ENCODE measurements at regions not wholly inside any gene's neighbourhood (a gene's known extent, or its start where the extent isn't known, plus 50 kb on each side); places are given as distances from the start of the nearest gene placed in this dataset.

- Mint-ChIP-seq H3K9me3 (peaks cover 50% of the 10 kb centered on the region), H3K4me3 (no peak overlapping the region), H3K27ac (no peak overlapping the region), H3K36me3 (ENCODE audit: low read depth) (no peaks in the 10 kb centered on the region), H3K4me1 (no peaks in the 10 kb centered on the region), H3K27me3 (peaks cover 11% of the 10 kb centered on the region)
- DNase-seq (no peak), ATAC-seq (no peak)
Measured at GRCh38 chr3:13708871-13709595, 160.1 kb downstream of the FBLN2 start.

DNA sequence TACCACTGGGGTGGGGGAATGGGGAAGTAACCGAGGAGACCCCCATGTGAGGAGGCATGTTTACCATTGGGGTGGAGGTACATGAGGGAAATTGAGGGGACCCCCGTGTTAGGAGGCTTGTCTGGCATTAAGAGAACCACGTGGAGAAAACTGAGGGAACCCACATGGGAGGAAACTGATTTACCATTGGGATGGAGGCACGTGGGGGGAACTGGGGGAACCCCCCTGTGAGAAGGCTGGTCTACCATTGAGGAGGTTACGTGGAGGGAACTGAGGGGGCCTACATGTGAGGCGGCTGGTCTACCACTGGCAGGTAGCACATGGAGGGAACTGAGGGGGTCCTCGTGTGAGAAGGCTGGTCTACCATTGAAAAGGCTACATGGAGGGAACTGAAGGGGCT is 159.4 kb downstream of the FBLN2 start:
- peaks cover 11% of the 10 kb centered on the region for H3K27me3 Mint-ChIP-seq
- no peaks in the 10 kb centered on the region for H3K36me3 Mint-ChIP-seq (ENCODE audit: low read depth)
- DNase-seq (no peak), ATAC-seq (no peak)
- H3K4me1 Mint-ChIP-seq: no peaks in the 10 kb centered on the region
- no peak overlapping the region for H3K27ac Mint-ChIP-seq
- no peak overlapping the region for H3K4me3 Mint-ChIP-seq
- peaks cover 43% of the 10 kb centered on the region for H3K9me3 Mint-ChIP-seq

DNA sequence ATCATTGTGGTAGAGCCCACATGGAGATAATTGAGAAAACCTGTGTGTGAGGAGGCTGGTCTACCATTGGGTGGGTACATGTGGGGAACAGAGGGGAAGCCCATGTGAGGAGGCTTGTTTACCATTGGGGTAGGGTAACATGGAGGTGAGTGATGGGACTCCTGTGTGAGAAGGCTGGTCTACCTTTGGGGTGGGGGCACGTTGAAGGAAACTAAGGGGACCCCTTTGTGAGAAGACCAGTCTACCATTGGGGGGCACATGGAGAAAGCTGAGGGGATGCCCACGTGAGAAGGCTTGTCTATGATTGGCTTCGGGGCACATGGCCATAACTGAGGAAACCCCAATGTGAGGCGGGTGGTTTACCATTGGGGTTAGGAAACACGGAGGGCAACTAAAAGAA is 158.5 kb downstream of the FBLN2 start:
- Mint-ChIP-seq H3K36me3 (ENCODE audit: low read depth) (no peaks in the 10 kb centered on the region), H3K27ac (no peak overlapping the region), H3K4me1 (no peaks in the 10 kb centered on the region), H3K9me3 (peaks cover 38% of the 10 kb centered on the region), H3K4me3 (no peak overlapping the region), H3K27me3 (peaks cover 13% of the 10 kb centered on the region)
- DNase-seq (no peak), ATAC-seq (no peak)

DNA sequence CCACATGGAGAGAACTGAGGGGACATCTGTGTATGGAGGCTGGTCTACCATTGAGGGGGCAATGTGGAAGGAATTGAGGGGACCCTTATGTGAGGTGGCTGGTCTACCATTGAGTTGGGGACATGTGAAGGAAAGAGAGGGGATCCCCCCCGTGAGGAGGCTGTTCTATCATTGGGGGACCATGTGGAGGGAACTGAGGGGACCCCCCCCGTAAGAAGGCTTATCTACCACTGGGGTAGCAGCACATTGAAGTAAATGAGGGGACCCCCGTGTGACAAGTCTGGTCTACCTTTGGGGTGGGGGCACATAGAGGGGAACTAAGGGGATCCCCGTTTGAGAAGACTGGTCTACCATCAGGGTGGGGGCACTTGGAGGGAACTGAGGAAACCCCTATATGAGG is 158.0 kb downstream of the FBLN2 start:
- no peak overlapping the region for H3K4me3 Mint-ChIP-seq
- H3K36me3 Mint-ChIP-seq (ENCODE audit: low read depth): no peaks in the 10 kb centered on the region
- no peak for ATAC-seq
- no peak for DNase-seq
- peaks cover 9% of the 10 kb centered on the region for H3K27me3 Mint-ChIP-seq
- no peak overlapping the region for H3K27ac Mint-ChIP-seq
- no peaks in the 10 kb centered on the region for H3K4me1 Mint-ChIP-seq
- H3K9me3 Mint-ChIP-seq: peaks cover 34% of the 10 kb centered on the region

GRCh38 chr3:13706451-13706850 is 157.5 kb downstream of the FBLN2 start:
- no peak for ATAC-seq
- no peak for DNase-seq
- Mint-ChIP-seq H3K36me3 (ENCODE audit: low read depth) (no peaks in the 10 kb centered on the region), H3K9me3 (peaks cover 29% of the 10 kb centered on the region), H3K27me3 (peaks cover 8% of the 10 kb centered on the region), H3K27ac (no peak overlapping the region), H3K4me3 (no peak overlapping the region), H3K4me1 (no peaks in the 10 kb centered on the region)

DNA sequence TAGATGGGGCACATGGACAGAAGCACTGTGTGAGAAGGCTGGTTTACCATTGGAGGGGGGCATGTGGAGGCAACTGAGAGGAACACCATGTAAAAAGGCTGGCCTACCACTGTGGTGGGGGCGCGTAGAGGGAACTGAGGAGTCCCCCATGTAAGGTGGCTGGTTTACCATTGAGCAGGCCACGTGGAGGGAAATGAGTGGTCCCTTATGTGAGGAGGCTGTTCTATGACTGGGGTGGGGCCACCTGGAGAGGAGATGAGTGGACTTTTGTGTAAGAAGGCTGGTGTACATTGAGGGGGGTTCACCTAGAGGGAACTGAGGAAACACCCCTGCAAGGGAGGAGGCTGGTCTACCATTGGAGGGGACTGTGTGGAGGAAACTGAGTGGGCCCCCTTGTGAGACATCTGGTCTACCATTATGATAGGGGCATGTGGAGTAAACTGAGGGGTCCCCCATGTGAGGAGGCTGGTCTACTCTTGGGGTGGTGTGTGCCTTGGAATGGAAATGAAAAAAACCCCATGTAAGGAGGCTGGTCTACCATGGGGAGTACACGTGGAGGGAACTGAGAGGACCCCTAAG is 156.9 kb downstream of the FBLN2 start:
- no peak overlapping the region for H3K27ac Mint-ChIP-seq
- peaks cover 8% of the 10 kb centered on the region for H3K27me3 Mint-ChIP-seq
- H3K36me3 Mint-ChIP-seq (ENCODE audit: low read depth): no peaks in the 10 kb centered on the region
- no peak overlapping the region for H3K4me3 Mint-ChIP-seq
- H3K4me1 Mint-ChIP-seq: no peaks in the 10 kb centered on the region
- peaks cover 29% of the 10 kb centered on the region for H3K9me3 Mint-ChIP-seq
- ATAC-seq (no peak), DNase-seq (no peak)

GRCh38 chr3:13705051-13705450 is 156.1 kb downstream of the FBLN2 start:
- DNase-seq (no peak), ATAC-seq (no peak)
- no peaks in the 10 kb centered on the region for H3K36me3 Mint-ChIP-seq (ENCODE audit: low read depth)
- peaks cover 8% of the 10 kb centered on the region for H3K27me3 Mint-ChIP-seq
- H3K27ac Mint-ChIP-seq: no peak overlapping the region
- H3K4me1 Mint-ChIP-seq: no peaks in the 10 kb centered on the region
- H3K9me3 Mint-ChIP-seq: peaks cover 29% of the 10 kb centered on the region
- no peak overlapping the region for H3K4me3 Mint-ChIP-seq

DNA sequence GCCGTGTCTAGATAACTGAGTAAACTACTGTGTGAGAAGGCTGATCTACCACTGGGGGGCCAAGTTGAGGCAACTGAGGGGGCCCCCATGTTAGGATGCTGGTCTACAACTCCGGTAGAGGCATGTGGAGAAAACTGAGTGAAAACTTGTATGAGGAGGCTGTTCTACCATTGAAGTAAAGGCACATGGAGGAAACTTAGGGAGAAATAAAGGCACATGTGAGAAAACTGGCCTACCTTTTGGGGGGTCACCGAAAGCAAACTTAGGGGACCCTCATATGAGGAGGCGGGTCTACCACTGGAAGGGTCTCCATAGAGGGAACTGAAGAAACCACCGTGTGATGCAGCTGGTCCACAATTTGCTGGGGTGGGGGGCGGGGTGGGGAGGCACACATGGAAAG is 155.2 kb downstream of the FBLN2 start:
- H3K36me3 Mint-ChIP-seq (ENCODE audit: low read depth): no peaks in the 10 kb centered on the region
- no peak overlapping the region for H3K4me3 Mint-ChIP-seq
- no peaks in the 10 kb centered on the region for H3K4me1 Mint-ChIP-seq
- DNase-seq (no peak), ATAC-seq (no peak)
- peaks cover 26% of the 10 kb centered on the region for H3K9me3 Mint-ChIP-seq
- H3K27ac Mint-ChIP-seq: no peak overlapping the region
- H3K27me3 Mint-ChIP-seq: peaks cover 8% of the 10 kb centered on the region

DNA sequence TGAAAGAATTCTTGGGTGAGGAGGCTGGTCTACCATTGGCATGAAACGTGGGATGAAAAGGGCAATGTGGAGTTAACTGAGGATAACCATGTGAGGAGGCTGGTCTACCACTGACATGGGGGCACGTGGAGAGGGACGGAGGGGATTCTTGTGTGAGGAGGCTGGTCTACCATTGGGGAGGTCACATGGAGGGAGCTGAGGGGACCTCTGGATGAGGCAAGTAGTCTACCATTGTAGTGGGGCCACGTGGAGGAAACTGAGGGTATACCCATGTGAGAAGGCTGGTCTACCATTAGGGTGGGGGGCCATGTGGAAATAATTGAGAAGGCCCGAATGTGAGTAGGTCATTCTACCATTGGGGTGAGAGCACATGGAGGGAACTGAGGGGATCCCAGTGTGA is 154.1 kb downstream of the FBLN2 start:
- H3K9me3 Mint-ChIP-seq: peaks cover 20% of the 10 kb centered on the region
- no peak for DNase-seq
- no peak overlapping the region for H3K4me3 Mint-ChIP-seq
- H3K36me3 Mint-ChIP-seq (ENCODE audit: low read depth): no peaks in the 10 kb centered on the region
- no peak overlapping the region for H3K27ac Mint-ChIP-seq
- H3K4me1 Mint-ChIP-seq: no peaks in the 10 kb centered on the region
- peaks cover 10% of the 10 kb centered on the region for H3K27me3 Mint-ChIP-seq
- no peak for ATAC-seq

DNA sequence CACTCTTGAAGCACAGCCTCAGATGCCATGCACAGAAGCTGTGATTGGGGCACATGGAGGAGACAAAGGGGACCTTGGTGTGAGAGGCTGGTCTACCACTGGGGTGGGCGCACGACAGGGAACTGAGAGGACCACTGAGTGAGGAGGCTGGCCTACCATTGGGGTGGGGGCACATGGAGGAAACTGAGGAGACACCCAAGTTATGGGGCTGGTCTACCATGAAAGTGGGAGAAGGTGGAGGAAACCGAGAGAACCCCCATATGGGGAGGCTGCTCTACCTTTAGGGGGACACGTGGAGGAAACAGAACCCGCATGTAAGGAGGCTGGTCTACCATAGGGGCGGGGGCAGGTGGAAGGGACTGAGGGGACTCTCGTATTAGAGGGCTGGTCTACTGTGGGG is 153.4 kb downstream of the FBLN2 start:
- H3K4me3 Mint-ChIP-seq: no peak overlapping the region
- DNase-seq (no peak), ATAC-seq (no peak)
- peaks cover 10% of the 10 kb centered on the region for H3K27me3 Mint-ChIP-seq
- H3K4me1 Mint-ChIP-seq: no peaks in the 10 kb centered on the region
- no peak overlapping the region for H3K27ac Mint-ChIP-seq
- H3K9me3 Mint-ChIP-seq: peaks cover 20% of the 10 kb centered on the region
- no peaks in the 10 kb centered on the region for H3K36me3 Mint-ChIP-seq (ENCODE audit: low read depth)

DNA sequence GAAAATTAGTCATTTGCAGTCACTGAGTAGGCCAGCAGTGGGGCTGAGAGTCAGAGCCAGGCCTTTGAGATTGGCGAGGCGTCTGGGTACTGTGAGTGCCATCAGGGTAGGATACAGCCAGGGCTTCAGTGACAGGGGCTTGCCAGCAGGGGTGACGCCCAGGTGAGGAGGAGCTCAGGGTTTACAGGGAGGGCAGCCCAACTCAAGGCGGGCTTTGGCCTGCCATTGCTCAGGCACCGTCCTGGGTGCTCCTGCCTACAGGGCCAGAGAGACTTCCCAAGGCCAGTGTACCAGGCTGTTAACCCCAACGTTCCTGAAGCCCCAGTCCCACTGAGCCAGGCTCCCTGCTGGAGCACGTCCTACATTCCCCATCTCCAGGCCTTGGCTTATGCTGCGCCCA is 152.0 kb downstream of the FBLN2 start:
- no peaks in the 10 kb centered on the region for H3K36me3 Mint-ChIP-seq (ENCODE audit: low read depth)
- H3K9me3 Mint-ChIP-seq: peaks cover 12% of the 10 kb centered on the region
- peaks cover 10% of the 10 kb centered on the region for H3K27me3 Mint-ChIP-seq
- no peak overlapping the region for H3K27ac Mint-ChIP-seq
- ATAC-seq (no peak), DNase-seq (no peak)
- no peaks in the 10 kb centered on the region for H3K4me1 Mint-ChIP-seq
- no peak overlapping the region for H3K4me3 Mint-ChIP-seq

DNA sequence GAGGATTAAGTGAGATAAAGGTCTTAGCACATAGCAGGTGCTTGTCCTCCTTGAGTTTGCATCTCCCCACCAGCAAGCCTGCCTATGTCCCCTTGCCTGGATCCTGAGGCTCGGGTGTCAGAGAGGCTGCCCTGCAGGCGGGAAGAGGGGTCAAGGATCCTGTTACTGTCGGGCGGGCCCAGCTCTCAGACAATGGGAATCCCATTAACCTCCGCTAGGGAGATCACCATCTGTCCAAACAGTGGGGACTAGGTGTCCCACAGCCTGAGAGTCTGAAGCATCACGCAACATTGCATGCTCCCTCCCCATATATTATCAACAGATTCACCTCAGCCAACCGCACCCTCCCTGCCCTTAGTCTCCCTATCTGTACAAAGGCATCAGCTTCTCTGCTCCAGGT is 151.4 kb downstream of the FBLN2 start:
- no peaks in the 10 kb centered on the region for H3K36me3 Mint-ChIP-seq (ENCODE audit: low read depth)
- no peak overlapping the region for H3K27ac Mint-ChIP-seq
- H3K4me1 Mint-ChIP-seq: no peaks in the 10 kb centered on the region
- no peak overlapping the region for H3K4me3 Mint-ChIP-seq
- peaks cover 10% of the 10 kb centered on the region for H3K27me3 Mint-ChIP-seq
- peaks cover 8% of the 10 kb centered on the region for H3K9me3 Mint-ChIP-seq
- DNase-seq (no peak), ATAC-seq (no peak)

- no peak overlapping the region for H3K4me3 Mint-ChIP-seq
- no peaks in the 10 kb centered on the region for H3K4me1 Mint-ChIP-seq
- no peaks in the 10 kb centered on the region for H3K9me3 Mint-ChIP-seq
- H3K27me3 Mint-ChIP-seq: peaks cover 1% of the 10 kb centered on the region
- H3K36me3 Mint-ChIP-seq (ENCODE audit: low read depth): no peaks in the 10 kb centered on the region
- DNase-seq: no peak
- no peak overlapping the region for H3K27ac Mint-ChIP-seq
- no peak for ATAC-seq
Measured at GRCh38 chr3:13696699-13697098, 147.8 kb downstream of the FBLN2 start.

GRCh38 chr3:13693441-13693840 is 144.5 kb downstream of the FBLN2 start:
- DNase-seq (no peak), ATAC-seq (no peak)
- no peaks in the 10 kb centered on the region for H3K4me1 Mint-ChIP-seq
- no peaks in the 10 kb centered on the region for H3K36me3 Mint-ChIP-seq (ENCODE audit: low read depth)
- H3K27me3 Mint-ChIP-seq: peaks cover 1% of the 10 kb centered on the region
- no peak overlapping the region for H3K4me3 Mint-ChIP-seq
- H3K9me3 Mint-ChIP-seq: no peaks in the 10 kb centered on the region
- H3K27ac Mint-ChIP-seq: no peak overlapping the region

DNA sequence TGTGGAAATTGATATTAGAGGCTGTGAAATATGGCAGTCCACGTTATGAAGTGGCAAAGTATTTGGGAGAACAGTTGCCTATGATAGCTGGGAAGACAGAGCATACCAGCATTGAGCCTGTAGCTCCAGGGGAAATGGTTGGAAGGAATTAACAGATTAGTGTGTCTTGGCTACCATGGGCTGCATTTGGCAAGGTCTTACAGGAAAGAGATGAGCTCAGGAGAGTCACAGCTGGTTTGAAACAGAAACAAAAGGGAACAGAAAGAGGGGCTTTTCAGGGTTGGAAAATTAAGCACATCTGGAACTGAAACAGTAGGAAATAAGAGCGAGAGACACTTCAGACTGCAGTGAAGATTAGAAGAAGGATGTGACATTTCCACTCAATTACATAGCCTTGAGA is 141.7 kb downstream of the FBLN2 start:
- DNase-seq: no peak
- Mint-ChIP-seq H3K27ac (no peak overlapping the region), H3K9me3 (no peaks in the 10 kb centered on the region), H3K4me3 (no peak overlapping the region), H3K36me3 (ENCODE audit: low read depth) (no peaks in the 10 kb centered on the region), H3K27me3 (no peaks in the 10 kb centered on the region), H3K4me1 (no peaks in the 10 kb centered on the region)
- no peak for ATAC-seq

All from activated naive CD8-positive, alpha-beta T cell treated with anti-CD3 and anti-CD28 coated beads, Interleukin-2, amount 50 U/mL, for 24 hours (primary cell).